ENCODE measurements at regions not wholly inside any gene's neighbourhood (a gene's known extent, or its start where the extent isn't known, plus 50 kb on each side); places are given as distances from the start of the nearest gene placed in this dataset.

DNA sequence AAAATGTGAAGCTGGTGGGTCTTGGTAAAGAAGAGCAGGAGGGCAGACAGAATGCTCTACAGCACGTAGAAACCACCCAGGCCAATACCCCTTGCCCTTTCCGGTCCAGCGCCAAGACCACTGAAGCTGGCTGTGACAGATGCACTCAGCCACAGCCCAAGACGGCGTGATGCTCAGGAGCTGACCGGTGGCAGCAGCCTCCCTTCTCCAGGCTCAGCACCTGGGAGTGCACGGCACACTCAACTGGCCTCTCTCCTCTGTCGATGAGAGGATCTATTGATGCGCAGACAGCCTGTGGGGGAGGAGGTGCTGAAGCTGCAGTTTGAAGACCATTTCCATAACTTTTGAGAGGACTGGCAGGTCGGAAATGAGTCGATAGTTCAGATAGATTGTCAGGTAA lies 141.0 kb upstream of the MYT1L start:
- TF ChIP-seq, protein P1, sequence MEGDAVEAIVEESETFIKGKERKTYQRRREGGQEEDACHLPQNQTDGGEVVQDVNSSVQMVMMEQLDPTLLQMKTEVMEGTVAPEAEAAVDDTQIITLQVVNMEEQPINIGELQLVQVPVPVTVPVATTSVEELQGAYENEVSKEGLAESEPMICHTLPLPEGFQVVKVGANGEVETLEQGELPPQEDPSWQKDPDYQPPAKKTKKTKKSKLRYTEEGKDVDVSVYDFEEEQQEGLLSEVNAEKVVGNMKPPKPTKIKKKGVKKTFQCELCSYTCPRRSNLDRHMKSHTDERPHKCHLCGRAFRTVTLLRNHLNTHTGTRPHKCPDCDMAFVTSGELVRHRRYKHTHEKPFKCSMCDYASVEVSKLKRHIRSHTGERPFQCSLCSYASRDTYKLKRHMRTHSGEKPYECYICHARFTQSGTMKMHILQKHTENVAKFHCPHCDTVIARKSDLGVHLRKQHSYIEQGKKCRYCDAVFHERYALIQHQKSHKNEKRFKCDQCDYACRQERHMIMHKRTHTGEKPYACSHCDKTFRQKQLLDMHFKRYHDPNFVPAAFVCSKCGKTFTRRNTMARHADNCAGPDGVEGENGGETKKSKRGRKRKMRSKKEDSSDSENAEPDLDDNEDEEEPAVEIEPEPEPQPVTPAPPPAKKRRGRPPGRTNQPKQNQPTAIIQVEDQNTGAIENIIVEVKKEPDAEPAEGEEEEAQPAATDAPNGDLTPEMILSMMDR (conservative IDR thresholded peaks at IDR 0.05; ENCODE audit: low read length) = no peak
- TF ChIP-seq EZH2phosphoT487 (IDR thresholded peaks at IDR 0.05; ENCODE audit: borderline replicate concordance, low read depth, low read length) = no peak
